HuH-7 (cell line): ENCODE measurements at regions not wholly inside any gene's neighbourhood (a gene's known extent, or its start where the extent isn't known, plus 50 kb on each side); places are given as distances from the start of the nearest gene placed in this dataset.
A peak's percentile ranks its signal among the peaks of the same experiment; 100 is the strongest.
"Not testable (repeated sequence)": the region's sequence is repeated elsewhere in the genome, so short reads cannot be mapped to it uniquely, and the experiment has no call there.

Experiments
- DNase-seq: peaks from one replicate; pipeline ENCODE4 v3.0.0; 2011; ENCODE audit warnings: low spot score

GRCh38 chr2:19201911-19202462, 156.4 kb downstream of the OSR1 start:
- DNase-seq: no peak

GRCh38 chr2:19198381-19198780, 160.0 kb downstream of the OSR1 start:
- DNase-seq: no peak

- no peak for DNase-seq
Observed at GRCh38 chr2:19195661-19196060, 162.8 kb downstream of the OSR1 start.

GRCh38 chr2:19189391-19189790, 169.0 kb downstream of the OSR1 start:
- no peak for DNase-seq

GRCh38 chr2:19187323-19188020, 171.0 kb downstream of the OSR1 start:
- no peak for DNase-seq

GRCh38 chr2:19185086-19185485, 173.3 kb downstream of the OSR1 start:
- no peak for DNase-seq

- DNase-seq: no peak
Observed at GRCh38 chr2:19178175-19178574, 180.2 kb downstream of the OSR1 start.

GRCh38 chr2:19176977-19177376, 181.4 kb downstream of the OSR1 start:
- DNase-seq: no peak

GRCh38 chr2:19176172-19176852, 182.1 kb downstream of the OSR1 start:
- no peak for DNase-seq

- no peak for DNase-seq
Observed at GRCh38 chr2:19174176-19174575, 184.2 kb downstream of the OSR1 start.

GRCh38 chr2:19171409-19171808, 187.0 kb downstream of the OSR1 start:
- no peak for DNase-seq

GRCh38 chr2:19169134-19169768, 189.2 kb downstream of the OSR1 start:
- DNase-seq: no peak

- DNase-seq: not testable (repeated sequence)
Observed at GRCh38 chr2:19164099-19164498, 194.3 kb downstream of the OSR1 start.

GRCh38 chr2:19158896-19159295, 199.5 kb downstream of the OSR1 start:
- DNase-seq: no peak

- no peak for DNase-seq
Observed at GRCh38 chr2:19158211-19158610, 200.2 kb downstream of the OSR1 start.

GRCh38 chr2:19156646-19157045, 201.8 kb downstream of the OSR1 start:
- DNase-seq: no peak

- no peak for DNase-seq
Observed at GRCh38 chr2:19150726-19151125, 207.7 kb downstream of the OSR1 start.

GRCh38 chr2:19146867-19147266, 211.6 kb downstream of the OSR1 start:
- no peak for DNase-seq

GRCh38 chr2:19141234-19142004, 217.0 kb downstream of the OSR1 start:
- no peak for DNase-seq

- peak; percentile 55 for DNase-seq
Observed at GRCh38 chr2:19140463-19141208, 217.8 kb downstream of the OSR1 start.

- DNase-seq: no peak
Observed at GRCh38 chr2:19139386-19139785, 219.0 kb downstream of the OSR1 start.
